ENCODE measurements at regions not wholly inside any gene's neighbourhood (a gene's known extent, or its start where the extent isn't known, plus 50 kb on each side); places are given as distances from the start of the nearest gene placed in this dataset.

DNA sequence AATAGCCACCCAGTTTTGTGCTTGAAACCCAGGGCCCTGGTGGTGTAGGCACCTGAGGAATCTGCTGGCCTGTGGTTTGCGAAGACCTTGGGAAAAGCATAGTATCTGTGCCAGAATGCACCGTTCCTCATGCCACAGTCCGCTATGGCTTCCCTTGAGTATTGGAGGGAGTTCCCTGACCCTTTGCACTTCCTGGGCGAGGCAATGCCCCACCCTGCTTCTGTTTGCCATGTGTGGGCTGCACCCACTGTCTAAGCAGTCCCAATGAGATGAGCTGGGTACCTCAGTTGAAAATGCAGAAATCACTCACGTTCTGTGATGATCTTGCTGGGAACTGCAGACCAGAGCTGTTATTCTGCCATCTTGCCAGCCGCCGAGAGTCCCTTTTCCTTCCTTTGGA is 483.5 kb downstream of the AGTPBP1 start:
- Histone ChIP-seq H2AFZ (ENCODE audit: low read length) (no peak overlapping the region), H3K4me1 (ENCODE audit: insufficient read depth, low read length, poor library complexity, severe bottlenecking) (no peaks in the 10 kb centered on the region), H3K9me2 (ENCODE audit: insufficient read depth, low read length) (no peaks in the 10 kb centered on the region), H3K4me2 (ENCODE audit: low read length) (no peak overlapping the region), H3K27ac (ENCODE audit: low read depth, low read length, poor library complexity, severe bottlenecking) (no peak overlapping the region), H3K79me2 (ENCODE audit: insufficient read depth, low read depth, low read length) (no peaks in the 10 kb centered on the region), H4K20me1 (ENCODE audit: insufficient read depth, low read length) (no peaks in the 10 kb centered on the region), H3K9me3 (ENCODE audit: low read length) (no peaks in the 10 kb centered on the region), H3K36me3 (ENCODE audit: insufficient read depth, low read length) (no peaks in the 10 kb centered on the region), H3K4me3 (ENCODE audit: low read depth, low read length, poor library complexity, severe bottlenecking) (no peak overlapping the region)
- CTCF ChIA-PET (ENCODE audit: unreplicated experiment): no interaction called here
- POLR2A ChIA-PET: no interaction called here
- TF ChIP-seq, protein P1, sequence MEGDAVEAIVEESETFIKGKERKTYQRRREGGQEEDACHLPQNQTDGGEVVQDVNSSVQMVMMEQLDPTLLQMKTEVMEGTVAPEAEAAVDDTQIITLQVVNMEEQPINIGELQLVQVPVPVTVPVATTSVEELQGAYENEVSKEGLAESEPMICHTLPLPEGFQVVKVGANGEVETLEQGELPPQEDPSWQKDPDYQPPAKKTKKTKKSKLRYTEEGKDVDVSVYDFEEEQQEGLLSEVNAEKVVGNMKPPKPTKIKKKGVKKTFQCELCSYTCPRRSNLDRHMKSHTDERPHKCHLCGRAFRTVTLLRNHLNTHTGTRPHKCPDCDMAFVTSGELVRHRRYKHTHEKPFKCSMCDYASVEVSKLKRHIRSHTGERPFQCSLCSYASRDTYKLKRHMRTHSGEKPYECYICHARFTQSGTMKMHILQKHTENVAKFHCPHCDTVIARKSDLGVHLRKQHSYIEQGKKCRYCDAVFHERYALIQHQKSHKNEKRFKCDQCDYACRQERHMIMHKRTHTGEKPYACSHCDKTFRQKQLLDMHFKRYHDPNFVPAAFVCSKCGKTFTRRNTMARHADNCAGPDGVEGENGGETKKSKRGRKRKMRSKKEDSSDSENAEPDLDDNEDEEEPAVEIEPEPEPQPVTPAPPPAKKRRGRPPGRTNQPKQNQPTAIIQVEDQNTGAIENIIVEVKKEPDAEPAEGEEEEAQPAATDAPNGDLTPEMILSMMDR (conservative IDR thresholded peaks at IDR 0.05; ENCODE audit: low read length): no peak
- TF ChIP-seq EZH2phosphoT487 (IDR thresholded peaks at IDR 0.05; ENCODE audit: borderline replicate concordance, low read depth, low read length): no peak
- intact Hi-C loops (cut with micrococcal nuclease; ENCODE audit: unreplicated experiment): no loop called here
- BruUV-seq (replicated peaks): no TSS peak
- DNase-seq (ENCODE audit: low spot score): no peak

DNA sequence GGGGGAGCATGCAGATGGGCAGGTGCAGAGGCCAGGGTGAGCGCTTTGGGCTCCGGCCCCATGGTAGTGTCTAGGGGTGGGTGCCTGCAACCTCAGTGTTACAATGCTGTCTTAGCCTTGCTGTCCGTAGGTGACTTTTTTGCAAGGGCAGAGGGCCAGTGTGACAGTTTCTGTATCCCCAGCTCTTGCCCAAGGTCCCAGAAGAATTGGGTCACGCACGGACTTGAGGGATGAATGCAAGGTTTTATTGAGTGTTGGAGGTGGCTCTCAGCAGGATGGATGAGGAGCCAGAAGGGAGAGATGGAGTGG is 492.5 kb downstream of the AGTPBP1 start:
- Histone ChIP-seq H3K4me1 (ENCODE audit: insufficient read depth, low read length, poor library complexity, severe bottlenecking) (no peaks in the 10 kb centered on the region), H3K27ac (ENCODE audit: low read depth, low read length, poor library complexity, severe bottlenecking) (no peak overlapping the region), H2AFZ (ENCODE audit: low read length) (no peak overlapping the region), H3K9me2 (ENCODE audit: insufficient read depth, low read length) (no peaks in the 10 kb centered on the region), H3K36me3 (ENCODE audit: insufficient read depth, low read length) (no peaks in the 10 kb centered on the region), H4K20me1 (ENCODE audit: insufficient read depth, low read length) (no peaks in the 10 kb centered on the region), H3K4me2 (ENCODE audit: low read length) (no peak overlapping the region), H3K79me2 (ENCODE audit: insufficient read depth, low read depth, low read length) (no peaks in the 10 kb centered on the region), H3K4me3 (ENCODE audit: low read depth, low read length, poor library complexity, severe bottlenecking) (no peak overlapping the region), H3K9me3 (ENCODE audit: low read length) (no peaks in the 10 kb centered on the region)
- DNase-seq (ENCODE audit: low spot score): no peak
- TF ChIP-seq EZH2phosphoT487 (IDR thresholded peaks at IDR 0.05; ENCODE audit: borderline replicate concordance, low read depth, low read length): no peak
- TF ChIP-seq, protein P1 (conservative IDR thresholded peaks at IDR 0.05; ENCODE audit: low read length): no peak
- CTCF ChIA-PET (ENCODE audit: unreplicated experiment): no interaction called here
- POLR2A ChIA-PET: no interaction called here
- no TSS peak for BruUV-seq (replicated peaks)
- intact Hi-C loops (cut with micrococcal nuclease; ENCODE audit: unreplicated experiment): no loop called here

DNA sequence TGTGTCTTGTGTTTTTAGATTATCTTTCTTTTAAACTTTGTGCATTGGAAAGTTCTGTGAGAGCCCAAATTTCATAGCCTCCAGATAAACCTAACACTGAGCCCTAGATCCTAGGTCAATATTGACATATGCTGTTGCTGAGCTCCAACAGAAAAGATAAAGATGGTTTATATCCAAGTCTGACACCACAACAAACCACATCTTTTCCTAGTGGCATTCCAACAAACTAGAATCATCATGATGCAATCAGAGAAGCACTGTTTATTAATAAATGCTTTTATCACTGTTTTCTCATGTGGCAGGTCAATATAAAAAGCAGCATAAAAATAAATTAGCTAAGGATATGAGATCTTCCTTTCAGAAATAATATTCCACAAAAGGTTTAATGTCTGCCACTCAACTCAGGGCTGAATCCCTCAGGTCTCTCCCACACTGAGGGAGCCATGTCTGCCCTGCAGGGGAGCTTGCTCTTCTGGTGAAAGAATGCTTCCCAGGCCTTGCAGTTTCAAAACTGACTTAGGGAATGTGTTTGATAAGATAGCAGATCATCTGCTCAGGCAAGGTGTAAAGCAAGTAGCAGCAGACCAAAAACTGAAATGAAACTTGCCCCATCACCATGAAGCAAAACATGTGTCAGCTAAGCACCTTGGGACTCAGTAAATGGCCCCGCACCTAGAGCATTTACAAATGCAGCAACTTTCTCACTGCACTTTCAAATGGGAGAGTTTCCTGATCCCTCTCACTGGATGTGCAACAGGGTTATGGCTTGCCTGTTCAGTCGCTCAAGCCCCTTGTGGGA is 493.0 kb downstream of the AGTPBP1 start:
- Histone ChIP-seq H3K36me3 (ENCODE audit: insufficient read depth, low read length) (no peaks in the 10 kb centered on the region), H3K9me2 (ENCODE audit: insufficient read depth, low read length) (no peaks in the 10 kb centered on the region), H4K20me1 (ENCODE audit: insufficient read depth, low read length) (no peaks in the 10 kb centered on the region), H3K4me2 (ENCODE audit: low read length) (no peak overlapping the region), H2AFZ (ENCODE audit: low read length) (no peak overlapping the region), H3K9me3 (ENCODE audit: low read length) (no peaks in the 10 kb centered on the region), H3K4me1 (ENCODE audit: insufficient read depth, low read length, poor library complexity, severe bottlenecking) (no peaks in the 10 kb centered on the region), H3K79me2 (ENCODE audit: insufficient read depth, low read depth, low read length) (no peaks in the 10 kb centered on the region), H3K27ac (ENCODE audit: low read depth, low read length, poor library complexity, severe bottlenecking) (no peak overlapping the region), H3K4me3 (ENCODE audit: low read depth, low read length, poor library complexity, severe bottlenecking) (no peak overlapping the region)
- BruUV-seq (replicated peaks): no TSS peak
- intact Hi-C loops (cut with micrococcal nuclease; ENCODE audit: unreplicated experiment): no loop called here
- TF ChIP-seq EZH2phosphoT487 (IDR thresholded peaks at IDR 0.05; ENCODE audit: borderline replicate concordance, low read depth, low read length): no peak
- TF ChIP-seq, protein P1 (conservative IDR thresholded peaks at IDR 0.05; ENCODE audit: low read length): no peak
- DNase-seq (ENCODE audit: low spot score): no peak
- POLR2A ChIA-PET: no interaction called here
- CTCF ChIA-PET (ENCODE audit: unreplicated experiment): no interaction called here
